ENCODE measurements at regions not wholly inside any gene's neighbourhood (a gene's known extent, or its start where the extent isn't known, plus 50 kb on each side); places are given as distances from the start of the nearest gene placed in this dataset.

DNA sequence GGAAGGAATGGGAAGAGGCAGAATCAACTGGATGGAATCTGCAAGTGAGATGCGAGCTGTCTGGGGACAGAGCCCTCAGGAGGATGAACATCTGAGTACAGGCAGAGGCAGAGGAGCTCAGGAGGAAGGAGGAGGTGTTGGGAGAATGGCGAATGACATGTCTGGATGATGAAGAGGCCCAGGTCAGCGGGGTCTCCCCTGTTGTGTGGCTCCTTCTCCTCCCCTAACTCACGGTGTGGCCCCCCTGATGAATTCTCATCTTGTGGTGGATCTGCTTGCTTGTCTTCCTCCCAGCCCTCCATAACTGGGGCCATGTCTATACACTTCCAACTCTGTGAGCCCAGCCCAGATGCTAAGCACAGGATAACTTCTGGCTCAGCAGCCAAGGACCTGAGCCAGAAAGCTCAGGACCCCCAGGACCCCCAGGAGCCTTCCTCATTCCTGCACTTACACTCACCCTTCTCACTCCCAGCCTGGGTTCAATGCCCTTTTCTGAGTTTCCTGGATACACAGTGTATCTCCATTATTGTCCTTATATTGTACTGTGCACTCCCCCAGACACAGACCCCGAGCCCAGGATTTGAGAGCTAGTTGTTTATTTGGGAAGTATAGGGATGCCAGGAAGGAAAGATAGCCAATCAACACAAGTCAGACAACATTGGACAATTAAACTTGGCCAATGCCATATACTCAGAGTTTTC is 678.6 kb upstream of the HS6ST1 start (continued):
- TF ChIP-seq, protein P1, sequence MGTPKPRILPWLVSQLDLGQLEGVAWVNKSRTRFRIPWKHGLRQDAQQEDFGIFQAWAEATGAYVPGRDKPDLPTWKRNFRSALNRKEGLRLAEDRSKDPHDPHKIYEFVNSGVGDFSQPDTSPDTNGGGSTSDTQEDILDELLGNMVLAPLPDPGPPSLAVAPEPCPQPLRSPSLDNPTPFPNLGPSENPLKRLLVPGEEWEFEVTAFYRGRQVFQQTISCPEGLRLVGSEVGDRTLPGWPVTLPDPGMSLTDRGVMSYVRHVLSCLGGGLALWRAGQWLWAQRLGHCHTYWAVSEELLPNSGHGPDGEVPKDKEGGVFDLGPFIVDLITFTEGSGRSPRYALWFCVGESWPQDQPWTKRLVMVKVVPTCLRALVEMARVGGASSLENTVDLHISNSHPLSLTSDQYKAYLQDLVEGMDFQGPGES (IDR thresholded peaks at IDR 0.05; ENCODE audit: low read depth, low read length), result no peak
- no peak for TF ChIP-seq SMC3 (IDR thresholded peaks at IDR 0.05; ENCODE audit: low read depth, low read length)
- TF ChIP-seq, protein P2, sequence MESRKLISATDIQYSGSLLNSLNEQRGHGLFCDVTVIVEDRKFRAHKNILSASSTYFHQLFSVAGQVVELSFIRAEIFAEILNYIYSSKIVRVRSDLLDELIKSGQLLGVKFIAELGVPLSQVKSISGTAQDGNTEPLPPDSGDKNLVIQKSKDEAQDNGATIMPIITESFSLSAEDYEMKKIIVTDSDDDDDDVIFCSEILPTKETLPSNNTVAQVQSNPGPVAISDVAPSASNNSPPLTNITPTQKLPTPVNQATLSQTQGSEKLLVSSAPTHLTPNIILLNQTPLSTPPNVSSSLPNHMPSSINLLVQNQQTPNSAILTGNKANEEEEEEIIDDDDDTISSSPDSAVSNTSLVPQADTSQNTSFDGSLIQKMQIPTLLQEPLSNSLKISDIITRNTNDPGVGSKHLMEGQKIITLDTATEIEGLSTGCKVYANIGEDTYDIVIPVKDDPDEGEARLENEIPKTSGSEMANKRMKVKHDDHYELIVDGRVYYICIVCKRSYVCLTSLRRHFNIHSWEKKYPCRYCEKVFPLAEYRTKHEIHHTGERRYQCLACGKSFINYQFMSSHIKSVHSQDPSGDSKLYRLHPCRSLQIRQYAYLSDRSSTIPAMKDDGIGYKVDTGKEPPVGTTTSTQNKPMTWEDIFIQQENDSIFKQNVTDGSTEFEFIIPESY (IDR thresholded peaks at IDR 0.05; ENCODE audit: borderline replicate concordance, low read depth), result no peak
- TF ChIP-seq MEF2A (IDR thresholded peaks at IDR 0.05; ENCODE audit: borderline replicate concordance, low read depth), result no peak

DNA sequence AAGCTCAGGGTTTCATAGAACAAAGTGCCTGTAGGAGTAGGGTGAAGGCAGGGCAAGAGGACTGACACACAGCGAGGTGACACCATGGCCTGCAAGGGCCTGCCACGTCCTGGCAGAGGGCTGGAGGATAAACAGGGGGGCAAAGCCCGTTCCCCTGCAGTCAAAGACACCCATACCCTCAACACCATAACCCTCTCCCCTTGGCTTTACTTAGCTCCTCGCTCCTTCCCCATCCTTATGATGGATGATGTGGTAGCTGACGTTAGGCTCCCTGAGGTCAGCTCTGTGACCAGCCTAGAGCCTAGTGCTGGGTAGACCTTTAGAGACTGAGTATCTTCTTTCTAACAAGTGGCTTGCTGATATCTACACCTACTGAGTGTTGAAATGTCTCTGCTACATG is 683.3 kb upstream of the HS6ST1 start:
- TF ChIP-seq TEAD4 (IDR thresholded peaks at IDR 0.05; ENCODE audit: borderline replicate concordance, insufficient read depth) (no peak), POLR2AphosphoS5 (IDR thresholded peaks at IDR 0.05; ENCODE audit: low read depth, low read length) (no peak), TAF1 (IDR thresholded peaks at IDR 0.05; ENCODE audit: borderline replicate concordance, low read depth, low read length) (no peak)
- TF ChIP-seq, protein P3, sequence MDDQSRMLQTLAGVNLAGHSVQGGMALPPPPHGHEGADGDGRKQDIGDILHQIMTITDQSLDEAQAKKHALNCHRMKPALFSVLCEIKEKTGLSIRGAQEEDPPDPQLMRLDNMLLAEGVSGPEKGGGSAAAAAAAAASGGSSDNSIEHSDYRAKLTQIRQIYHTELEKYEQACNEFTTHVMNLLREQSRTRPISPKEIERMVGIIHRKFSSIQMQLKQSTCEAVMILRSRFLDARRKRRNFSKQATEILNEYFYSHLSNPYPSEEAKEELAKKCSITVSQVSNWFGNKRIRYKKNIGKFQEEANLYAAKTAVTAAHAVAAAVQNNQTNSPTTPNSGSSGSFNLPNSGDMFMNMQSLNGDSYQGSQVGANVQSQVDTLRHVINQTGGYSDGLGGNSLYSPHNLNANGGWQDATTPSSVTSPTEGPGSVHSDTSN (IDR thresholded peaks at IDR 0.05), result no peak
- TF ChIP-seq, protein P1 (IDR thresholded peaks at IDR 0.05; ENCODE audit: low read depth, low read length), result no peak
- TF ChIP-seq, protein P2 (IDR thresholded peaks at IDR 0.05; ENCODE audit: borderline replicate concordance, low read depth), result no peak
- 7% methylated on average over 5 of the region's 5 CpGs for WGBS (ENCODE audit: low lambda C conversion rate)
- H2AFZ ChIP-seq (ENCODE audit: low read depth), result no peak overlapping the region
- H3K9ac ChIP-seq, result no peak overlapping the region
- ChIA-PET CTCF (no interaction called here), POLR2A (no interaction called here)
- H3K27ac ChIP-seq (ENCODE audit: low read depth in 2 of 2, low read length in 1 of 2), result no peak overlapping the region
- no peaks in the 10 kb centered on the region for H4K20me1 ChIP-seq (ENCODE audit: insufficient read depth)
- H3K27me3 ChIP-seq (ENCODE audit: insufficient read depth), result no peaks in the 10 kb centered on the region
- H3K4me3 ChIP-seq (ENCODE audit: low read depth in 2 of 2, low read length in 1 of 2), result no peak overlapping the region
- H3K4me2 ChIP-seq, result no peak overlapping the region
- H3K9me2 ChIP-seq, result no peaks in the 10 kb centered on the region
- H3K4me1 ChIP-seq (ENCODE audit: control insufficient read depth in 1 of 2, insufficient read depth in 2 of 2, low read depth in 1 of 2, low read length in 1 of 2), result no peaks in the 10 kb centered on the region
- no peaks in the 10 kb centered on the region for H3K79me2 ChIP-seq (ENCODE audit: insufficient read depth)
- H3K36me3 ChIP-seq (replicated peaks in 1 of 2; ENCODE audit: control insufficient read depth in 1 of 2, insufficient read depth in 2 of 2, low read length in 1 of 2), result no peaks in the 10 kb centered on the region
- no peak for DNase-seq
- no peaks in the 10 kb centered on the region for H3K9me3 ChIP-seq
- H3F3A ChIP-seq (replicated peaks; ENCODE audit: insufficient read depth), result no peaks in the 10 kb centered on the region

All from SK-N-SH (cell line).